GM18909 (cell line): ENCODE measurements at regions not wholly inside any gene's neighbourhood (a gene's known extent, or its start where the extent isn't known, plus 50 kb on each side); places are given as distances from the start of the nearest gene placed in this dataset.

Source experiments
- ATAC-seq: cut with Tn5 transposase; IDR thresholded peaks from one replicate; pipeline ENCODE4 v1.9.1; 2021; ENCODE audit warnings: mild to moderate bottlenecking; ENCODE audit not compliant: unreplicated experiment, poor library complexity

GRCh38 chr3:89624494-89624893 is 517.1 kb downstream of the EPHA3 start:
- ATAC-seq, result no peak

GRCh38 chr3:89625945-89626344 is 518.5 kb downstream of the EPHA3 start:
- no peak for ATAC-seq

- ATAC-seq, result no peak
These were observed 521.6 kb downstream of the EPHA3 start for GRCh38 chr3:89628856-89629670.

GRCh38 chr3:89635137-89635536 is 527.7 kb downstream of the EPHA3 start:
- ATAC-seq, result no peak

GRCh38 chr3:89644716-89645115 is 537.3 kb downstream of the EPHA3 start:
- ATAC-seq, result no peak

GRCh38 chr3:89649431-89649830 is 542.0 kb downstream of the EPHA3 start:
- ATAC-seq, result no peak

- no peak for ATAC-seq
These were observed 546.6 kb downstream of the EPHA3 start for GRCh38 chr3:89654031-89654430.

GRCh38 chr3:89656388-89656787 is 549.0 kb downstream of the EPHA3 start:
- no peak for ATAC-seq

- ATAC-seq, result no peak
These were observed 572.3 kb downstream of the EPHA3 start for GRCh38 chr3:89679686-89680085.

GRCh38 chr3:89682556-89682955 is 575.1 kb downstream of the EPHA3 start:
- no peak for ATAC-seq

- ATAC-seq, result no peak
These were observed 578.3 kb downstream of the EPHA3 start for GRCh38 chr3:89685731-89686130.

GRCh38 chr3:89690646-89691045 is 583.2 kb downstream of the EPHA3 start:
- no peak for ATAC-seq

- ATAC-seq, result no peak
These were observed 585.2 kb downstream of the EPHA3 start for GRCh38 chr3:89692601-89693000.

GRCh38 chr3:89697321-89697916 is 590.0 kb downstream of the EPHA3 start:
- no peak for ATAC-seq

GRCh38 chr3:89698208-89698830 is 590.9 kb downstream of the EPHA3 start:
- ATAC-seq, result no peak

- ATAC-seq, result no peak
These were observed 591.8 kb downstream of the EPHA3 start for GRCh38 chr3:89699229-89699628.

GRCh38 chr3:89699771-89700170 is 592.4 kb downstream of the EPHA3 start:
- ATAC-seq, result no peak

GRCh38 chr3:89702404-89702803 is 595.0 kb downstream of the EPHA3 start:
- ATAC-seq, result no peak

- no peak for ATAC-seq
These were observed 605.8 kb downstream of the EPHA3 start for GRCh38 chr3:89713196-89713595.

- ATAC-seq, result no peak
These were observed 606.8 kb downstream of the EPHA3 start for GRCh38 chr3:89714237-89714636.

GRCh38 chr3:89740080-89740880 is 632.9 kb downstream of the EPHA3 start:
- ATAC-seq, result no peak
